ENCODE measurements at regions not wholly inside any gene's neighbourhood (a gene's known extent, or its start where the extent isn't known, plus 50 kb on each side); places are given as distances from the start of the nearest gene placed in this dataset.

DNA sequence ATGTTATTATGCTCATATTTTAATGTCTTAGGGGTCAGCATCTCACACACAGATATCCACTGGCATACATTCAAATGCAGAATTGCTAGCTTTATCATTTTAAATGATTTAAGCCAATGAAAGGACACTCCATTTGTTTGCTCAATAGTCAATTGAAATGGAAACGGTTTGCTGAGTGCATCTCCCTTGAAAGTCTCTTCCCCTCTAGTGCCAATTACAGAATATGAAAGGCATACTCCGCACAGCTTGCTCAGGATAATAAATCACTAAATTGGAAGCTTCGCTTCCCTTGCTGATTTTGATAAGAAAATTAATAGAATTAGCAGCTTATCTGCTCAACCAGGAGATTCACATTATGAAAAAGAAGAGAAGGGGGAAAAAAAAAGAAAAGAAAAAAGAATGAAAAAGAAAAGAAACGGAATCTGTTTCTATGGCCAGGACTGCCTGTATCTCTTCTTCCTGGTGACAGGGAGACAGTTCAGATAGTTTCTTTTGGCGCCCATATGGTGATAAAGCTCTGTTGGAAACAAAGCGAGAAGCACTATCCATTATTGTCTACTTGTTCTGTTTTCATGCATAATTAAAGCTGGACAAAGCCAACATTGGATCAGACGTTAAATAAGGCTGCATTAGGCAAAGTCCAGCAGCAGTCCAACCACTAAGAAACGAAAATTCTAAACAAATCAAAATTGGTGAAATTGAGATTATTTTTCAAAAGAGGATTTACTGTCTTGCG lies 225.0 kb downstream of the GXYLT1 start:
- Mint-ChIP-seq H3K4me3 (ENCODE audit: unreplicated experiment) (no peak overlapping the region), H3K36me3 (ENCODE audit: low read depth) (no peaks in the 10 kb centered on the region), H3K9me3 (ENCODE audit: low read depth) (no peaks in the 10 kb centered on the region), H3K27me3 (ENCODE audit: low read depth) (no peaks in the 10 kb centered on the region), H3K4me1 (ENCODE audit: low read depth) (peaks cover 11% of the 10 kb centered on the region), H3K27ac (ENCODE audit: unreplicated experiment) (no peak overlapping the region)
- no peak for DNase-seq (ENCODE audit: low spot score)
- TF ChIP-seq, protein P1, sequence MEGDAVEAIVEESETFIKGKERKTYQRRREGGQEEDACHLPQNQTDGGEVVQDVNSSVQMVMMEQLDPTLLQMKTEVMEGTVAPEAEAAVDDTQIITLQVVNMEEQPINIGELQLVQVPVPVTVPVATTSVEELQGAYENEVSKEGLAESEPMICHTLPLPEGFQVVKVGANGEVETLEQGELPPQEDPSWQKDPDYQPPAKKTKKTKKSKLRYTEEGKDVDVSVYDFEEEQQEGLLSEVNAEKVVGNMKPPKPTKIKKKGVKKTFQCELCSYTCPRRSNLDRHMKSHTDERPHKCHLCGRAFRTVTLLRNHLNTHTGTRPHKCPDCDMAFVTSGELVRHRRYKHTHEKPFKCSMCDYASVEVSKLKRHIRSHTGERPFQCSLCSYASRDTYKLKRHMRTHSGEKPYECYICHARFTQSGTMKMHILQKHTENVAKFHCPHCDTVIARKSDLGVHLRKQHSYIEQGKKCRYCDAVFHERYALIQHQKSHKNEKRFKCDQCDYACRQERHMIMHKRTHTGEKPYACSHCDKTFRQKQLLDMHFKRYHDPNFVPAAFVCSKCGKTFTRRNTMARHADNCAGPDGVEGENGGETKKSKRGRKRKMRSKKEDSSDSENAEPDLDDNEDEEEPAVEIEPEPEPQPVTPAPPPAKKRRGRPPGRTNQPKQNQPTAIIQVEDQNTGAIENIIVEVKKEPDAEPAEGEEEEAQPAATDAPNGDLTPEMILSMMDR (IDR thresholded peaks at IDR 0.05): no peak

DNA sequence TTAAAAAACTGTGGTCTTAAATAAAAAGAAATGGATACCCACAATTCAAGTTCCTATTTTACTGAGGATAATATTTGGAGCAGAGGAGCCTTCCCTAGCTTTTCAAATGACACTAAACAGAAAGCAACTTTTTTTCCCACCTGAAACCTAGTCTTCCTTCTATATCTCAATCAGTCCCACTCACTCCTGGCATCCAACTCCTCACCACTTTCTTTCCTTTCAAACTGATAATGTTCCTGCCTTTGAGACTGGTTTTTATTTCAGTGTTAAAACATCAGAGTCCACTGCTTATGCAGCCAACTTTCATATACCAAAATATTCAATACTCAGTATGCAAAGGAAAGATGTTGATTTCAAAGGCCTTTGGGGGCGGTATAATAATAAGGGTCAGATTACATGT lies 225.6 kb downstream of the GXYLT1 start:
- Mint-ChIP-seq H3K4me3 (ENCODE audit: unreplicated experiment) (no peak overlapping the region), H3K27ac (ENCODE audit: unreplicated experiment) (no peak overlapping the region), H3K9me3 (ENCODE audit: low read depth) (peaks cover under 1% of the 10 kb centered on the region), H3K4me1 (ENCODE audit: low read depth) (peaks cover 11% of the 10 kb centered on the region), H3K27me3 (ENCODE audit: low read depth) (no peaks in the 10 kb centered on the region), H3K36me3 (ENCODE audit: low read depth) (no peaks in the 10 kb centered on the region)
- DNase-seq (ENCODE audit: low spot score): no peak
- TF ChIP-seq, protein P1 (IDR thresholded peaks at IDR 0.05): no peak

DNA sequence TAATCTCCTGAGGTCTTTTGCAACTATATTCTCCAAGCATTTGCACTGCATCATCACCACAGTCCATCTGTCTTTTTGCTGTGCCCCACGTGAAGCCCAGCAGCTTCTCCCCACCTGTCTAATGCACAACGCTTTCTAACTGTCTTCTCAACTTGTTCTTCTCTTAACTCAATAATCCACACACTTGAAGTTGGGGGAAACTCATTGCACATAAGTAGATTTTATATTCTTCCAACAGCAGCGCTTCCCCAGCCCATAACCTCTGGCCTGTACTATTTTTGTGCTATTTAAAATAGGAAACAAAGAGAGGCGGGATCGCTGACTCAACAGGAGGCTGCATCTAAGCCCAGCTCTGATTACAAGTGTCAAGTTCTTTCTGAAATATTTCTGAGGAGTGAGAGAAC lies 226.7 kb downstream of the GXYLT1 start:
- Mint-ChIP-seq H3K27ac (ENCODE audit: unreplicated experiment) (no peak overlapping the region), H3K4me1 (ENCODE audit: low read depth) (peaks cover 11% of the 10 kb centered on the region), H3K4me3 (ENCODE audit: unreplicated experiment) (peak overlapping the region; percentile 23), H3K9me3 (ENCODE audit: low read depth) (peaks cover 2% of the 10 kb centered on the region), H3K27me3 (ENCODE audit: low read depth) (no peaks in the 10 kb centered on the region), H3K36me3 (ENCODE audit: low read depth) (no peaks in the 10 kb centered on the region)
- no peak for DNase-seq (ENCODE audit: low spot score)
- TF ChIP-seq, protein P1 (IDR thresholded peaks at IDR 0.05): no peak

DNA sequence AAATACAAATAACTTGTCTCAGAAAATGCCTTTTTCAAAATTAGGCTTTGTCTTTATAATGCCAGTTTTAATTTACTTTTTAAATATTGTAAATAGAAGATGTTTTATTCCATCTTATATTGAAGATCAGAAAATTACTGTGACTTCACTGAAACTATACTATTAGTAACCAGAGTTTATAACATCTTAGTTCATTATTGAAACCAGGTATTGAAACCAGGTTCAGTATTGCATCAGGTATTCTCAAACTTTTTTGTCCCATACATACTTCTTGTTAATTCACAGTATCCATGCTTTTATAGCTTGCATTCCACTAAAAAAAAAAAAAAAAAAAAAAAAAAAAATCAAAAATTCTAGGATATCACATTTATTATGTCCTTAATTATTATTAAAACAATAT lies 227.5 kb downstream of the GXYLT1 start:
- Mint-ChIP-seq H3K27ac (ENCODE audit: unreplicated experiment) (no peak overlapping the region), H3K36me3 (ENCODE audit: low read depth) (no peaks in the 10 kb centered on the region)

DNA sequence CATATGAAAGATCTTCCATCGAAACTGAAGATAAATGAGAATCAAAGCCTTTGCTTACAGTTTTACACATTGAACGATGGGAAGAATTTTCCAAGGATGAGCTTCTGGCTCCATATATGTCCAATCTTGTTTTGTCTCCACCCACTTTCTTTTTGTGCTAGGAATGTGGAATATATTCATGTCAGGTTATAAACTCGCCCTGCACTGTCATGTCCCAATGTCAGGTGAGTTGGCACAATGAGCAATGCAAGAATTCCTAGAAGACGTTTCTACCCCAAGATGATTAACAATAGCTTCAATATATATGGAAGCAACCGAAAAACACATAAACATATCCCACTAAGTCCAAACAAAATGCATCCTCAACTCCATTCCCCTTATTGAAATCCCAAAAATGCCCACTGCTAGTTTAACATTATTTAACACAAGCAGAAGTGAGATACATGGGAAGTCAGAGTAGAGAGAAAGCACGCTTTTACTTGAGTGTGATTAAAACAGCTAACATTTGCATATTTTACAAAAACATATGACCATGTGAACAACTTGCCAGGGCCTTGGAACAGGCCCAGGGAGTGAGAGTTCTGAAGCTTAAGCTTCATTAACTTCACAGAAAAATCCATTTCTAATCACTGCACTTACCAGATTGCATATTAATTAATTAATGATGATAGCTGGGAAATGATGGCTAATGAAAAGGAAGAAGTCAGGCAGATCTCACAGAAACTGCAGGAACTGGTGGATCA lies 233.9 kb downstream of the GXYLT1 start:
- no peak overlapping the region for H3K4me3 Mint-ChIP-seq (ENCODE audit: unreplicated experiment)
- TF ChIP-seq, protein P1 (IDR thresholded peaks at IDR 0.05): no peak
- no peaks in the 10 kb centered on the region for H3K36me3 Mint-ChIP-seq (ENCODE audit: low read depth)
- H3K27ac Mint-ChIP-seq (ENCODE audit: unreplicated experiment): no peak overlapping the region
- peaks cover 2% of the 10 kb centered on the region for H3K9me3 Mint-ChIP-seq (ENCODE audit: low read depth)
- no peaks in the 10 kb centered on the region for H3K4me1 Mint-ChIP-seq (ENCODE audit: low read depth)
- H3K27me3 Mint-ChIP-seq (ENCODE audit: low read depth): no peaks in the 10 kb centered on the region
- no peak for DNase-seq (ENCODE audit: low spot score)

More for the DNA sequence above, 227.5 kb downstream of the GXYLT1 start:
- no peaks in the 10 kb centered on the region for H3K27me3 Mint-ChIP-seq (ENCODE audit: low read depth)
- peaks cover 11% of the 10 kb centered on the region for H3K4me1 Mint-ChIP-seq (ENCODE audit: low read depth)
- TF ChIP-seq, protein P1 (IDR thresholded peaks at IDR 0.05): no peak
- DNase-seq (ENCODE audit: low spot score): no peak
- peaks cover 2% of the 10 kb centered on the region for H3K9me3 Mint-ChIP-seq (ENCODE audit: low read depth)
- no peak overlapping the region for H3K4me3 Mint-ChIP-seq (ENCODE audit: unreplicated experiment)

Data from chondrocyte (in vitro differentiated cells).